B cell (primary cell): ENCODE measurements at regions not wholly inside any gene's neighbourhood (a gene's known extent, or its start where the extent isn't known, plus 50 kb on each side); places are given as distances from the start of the nearest gene placed in this dataset.

ENCODE experiments used
- EZH2 ChIP-seq: IDR thresholded peaks from 2 replicates; pipeline ENCODE4 v1.6.1; 2012; ENCODE audit warnings: borderline replicate concordance, low read depth, mild to moderate bottlenecking, moderate library complexity, low read length; ENCODE audit not compliant: insufficient read depth, poor library complexity, severe bottlenecking
- TF ChIP-seq, protein P1 (sequence below): fragments of 200-600 bp; IDR thresholded peaks from one replicate; pipeline ENCODE4 v1.8.0; 2022; ENCODE audit warnings: antibody characterized with exemption, mild to moderate bottlenecking

DNA sequence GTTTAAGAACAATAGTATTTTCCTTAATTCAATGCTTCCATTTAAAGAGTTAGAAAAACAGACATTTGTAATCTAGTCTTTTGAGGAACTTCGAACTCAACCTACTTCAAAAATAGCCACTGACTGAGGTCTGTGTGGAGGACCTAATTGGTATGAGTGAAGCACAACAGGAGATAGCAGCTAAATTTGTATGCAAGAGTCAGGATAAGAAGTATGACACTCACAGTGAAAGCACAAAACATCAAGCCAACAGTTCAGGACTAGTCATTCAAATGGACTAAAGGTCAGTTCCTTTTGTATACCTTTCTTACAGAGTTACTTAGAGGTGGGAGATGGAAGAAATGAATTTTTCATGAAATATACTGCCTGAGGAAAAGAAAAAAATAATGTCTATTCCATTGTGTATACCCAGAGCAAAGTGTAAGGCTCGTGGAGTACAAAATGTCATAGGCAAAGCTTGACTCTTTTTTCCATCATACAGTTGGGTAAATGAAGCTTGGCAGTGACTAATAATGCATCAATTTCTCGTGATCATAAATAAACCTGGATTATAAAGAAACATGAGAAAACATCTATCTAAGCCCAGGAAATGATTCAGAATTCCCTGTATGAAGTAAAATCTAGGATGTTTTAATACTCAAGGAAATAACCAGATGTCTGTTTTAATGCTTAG is 1005.2 kb upstream of the CADM2 start:
- TF ChIP-seq, protein P1, sequence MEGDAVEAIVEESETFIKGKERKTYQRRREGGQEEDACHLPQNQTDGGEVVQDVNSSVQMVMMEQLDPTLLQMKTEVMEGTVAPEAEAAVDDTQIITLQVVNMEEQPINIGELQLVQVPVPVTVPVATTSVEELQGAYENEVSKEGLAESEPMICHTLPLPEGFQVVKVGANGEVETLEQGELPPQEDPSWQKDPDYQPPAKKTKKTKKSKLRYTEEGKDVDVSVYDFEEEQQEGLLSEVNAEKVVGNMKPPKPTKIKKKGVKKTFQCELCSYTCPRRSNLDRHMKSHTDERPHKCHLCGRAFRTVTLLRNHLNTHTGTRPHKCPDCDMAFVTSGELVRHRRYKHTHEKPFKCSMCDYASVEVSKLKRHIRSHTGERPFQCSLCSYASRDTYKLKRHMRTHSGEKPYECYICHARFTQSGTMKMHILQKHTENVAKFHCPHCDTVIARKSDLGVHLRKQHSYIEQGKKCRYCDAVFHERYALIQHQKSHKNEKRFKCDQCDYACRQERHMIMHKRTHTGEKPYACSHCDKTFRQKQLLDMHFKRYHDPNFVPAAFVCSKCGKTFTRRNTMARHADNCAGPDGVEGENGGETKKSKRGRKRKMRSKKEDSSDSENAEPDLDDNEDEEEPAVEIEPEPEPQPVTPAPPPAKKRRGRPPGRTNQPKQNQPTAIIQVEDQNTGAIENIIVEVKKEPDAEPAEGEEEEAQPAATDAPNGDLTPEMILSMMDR, result no peak
- TF ChIP-seq EZH2, result no peak
